Panc1 (cell line): ENCODE measurements at regions not wholly inside any gene's neighbourhood (a gene's known extent, or its start where the extent isn't known, plus 50 kb on each side); places are given as distances from the start of the nearest gene placed in this dataset.

Source experiments
- POLR2AphosphoS5 ChIP-seq: IDR thresholded peaks from 2 replicates; pipeline ENCODE4 v1.6.1; 2012; ENCODE audit warnings: mild to moderate bottlenecking, low read depth, low read length, moderate library complexity
- SIN3A ChIP-seq: IDR thresholded peaks from 2 replicates; pipeline ENCODE4 v1.6.1; 2012; ENCODE audit warnings: low read depth, mild to moderate bottlenecking, low read length, moderate library complexity, borderline replicate concordance; ENCODE audit not compliant: insufficient read depth
- TCF7L2 ChIP-seq: IDR thresholded peaks from 2 replicates; pipeline ENCODE4 v1.6.1; 2011; ENCODE audit warnings: mild to moderate bottlenecking, low read depth, low read length, inconsistent platforms
- TF ChIP-seq, protein P1 (sequence below): fragments of 450-650 bp; IDR thresholded peaks from 2 replicates; pipeline ENCODE4 v1.5.1; 2017; ENCODE audit warnings: mild to moderate bottlenecking
- TF ChIP-seq, protein P2 (sequence below), 2 experiments: IDR thresholded peaks; 2 replicates each; pipeline ENCODE4 v1.6.1; 2011 to 2012; ENCODE audit warnings: low read depth in 2 of 2, control low read depth in 1 of 2, low read length in 1 of 2, mild to moderate bottlenecking in 1 of 2, moderate library complexity in 1 of 2; ENCODE audit not compliant: insufficient read depth in 1 of 2

DNA sequence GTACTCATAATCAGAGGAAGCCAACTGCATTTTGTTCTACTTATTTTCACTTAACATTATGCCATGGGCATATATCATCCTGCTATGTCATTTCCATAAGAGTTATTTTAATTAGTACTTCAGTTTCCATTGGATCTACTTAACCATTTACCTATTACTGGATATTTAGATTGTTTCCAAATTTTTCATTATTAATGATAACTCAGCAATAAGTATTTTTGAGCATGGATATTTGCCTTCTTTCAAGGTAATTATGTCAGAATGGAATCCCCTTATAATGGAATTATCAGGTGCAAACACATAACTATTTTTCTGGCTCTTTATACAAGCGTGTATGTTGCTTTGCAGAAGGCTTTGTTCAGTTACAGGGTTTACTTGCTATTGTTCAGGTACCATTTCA lies 126.6 kb downstream of the RDH14 start:
- TF ChIP-seq, protein P1, sequence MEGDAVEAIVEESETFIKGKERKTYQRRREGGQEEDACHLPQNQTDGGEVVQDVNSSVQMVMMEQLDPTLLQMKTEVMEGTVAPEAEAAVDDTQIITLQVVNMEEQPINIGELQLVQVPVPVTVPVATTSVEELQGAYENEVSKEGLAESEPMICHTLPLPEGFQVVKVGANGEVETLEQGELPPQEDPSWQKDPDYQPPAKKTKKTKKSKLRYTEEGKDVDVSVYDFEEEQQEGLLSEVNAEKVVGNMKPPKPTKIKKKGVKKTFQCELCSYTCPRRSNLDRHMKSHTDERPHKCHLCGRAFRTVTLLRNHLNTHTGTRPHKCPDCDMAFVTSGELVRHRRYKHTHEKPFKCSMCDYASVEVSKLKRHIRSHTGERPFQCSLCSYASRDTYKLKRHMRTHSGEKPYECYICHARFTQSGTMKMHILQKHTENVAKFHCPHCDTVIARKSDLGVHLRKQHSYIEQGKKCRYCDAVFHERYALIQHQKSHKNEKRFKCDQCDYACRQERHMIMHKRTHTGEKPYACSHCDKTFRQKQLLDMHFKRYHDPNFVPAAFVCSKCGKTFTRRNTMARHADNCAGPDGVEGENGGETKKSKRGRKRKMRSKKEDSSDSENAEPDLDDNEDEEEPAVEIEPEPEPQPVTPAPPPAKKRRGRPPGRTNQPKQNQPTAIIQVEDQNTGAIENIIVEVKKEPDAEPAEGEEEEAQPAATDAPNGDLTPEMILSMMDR: no peak
- no peak for TF ChIP-seq SIN3A
- TF ChIP-seq TCF7L2: no peak
- TF ChIP-seq, protein P2, sequence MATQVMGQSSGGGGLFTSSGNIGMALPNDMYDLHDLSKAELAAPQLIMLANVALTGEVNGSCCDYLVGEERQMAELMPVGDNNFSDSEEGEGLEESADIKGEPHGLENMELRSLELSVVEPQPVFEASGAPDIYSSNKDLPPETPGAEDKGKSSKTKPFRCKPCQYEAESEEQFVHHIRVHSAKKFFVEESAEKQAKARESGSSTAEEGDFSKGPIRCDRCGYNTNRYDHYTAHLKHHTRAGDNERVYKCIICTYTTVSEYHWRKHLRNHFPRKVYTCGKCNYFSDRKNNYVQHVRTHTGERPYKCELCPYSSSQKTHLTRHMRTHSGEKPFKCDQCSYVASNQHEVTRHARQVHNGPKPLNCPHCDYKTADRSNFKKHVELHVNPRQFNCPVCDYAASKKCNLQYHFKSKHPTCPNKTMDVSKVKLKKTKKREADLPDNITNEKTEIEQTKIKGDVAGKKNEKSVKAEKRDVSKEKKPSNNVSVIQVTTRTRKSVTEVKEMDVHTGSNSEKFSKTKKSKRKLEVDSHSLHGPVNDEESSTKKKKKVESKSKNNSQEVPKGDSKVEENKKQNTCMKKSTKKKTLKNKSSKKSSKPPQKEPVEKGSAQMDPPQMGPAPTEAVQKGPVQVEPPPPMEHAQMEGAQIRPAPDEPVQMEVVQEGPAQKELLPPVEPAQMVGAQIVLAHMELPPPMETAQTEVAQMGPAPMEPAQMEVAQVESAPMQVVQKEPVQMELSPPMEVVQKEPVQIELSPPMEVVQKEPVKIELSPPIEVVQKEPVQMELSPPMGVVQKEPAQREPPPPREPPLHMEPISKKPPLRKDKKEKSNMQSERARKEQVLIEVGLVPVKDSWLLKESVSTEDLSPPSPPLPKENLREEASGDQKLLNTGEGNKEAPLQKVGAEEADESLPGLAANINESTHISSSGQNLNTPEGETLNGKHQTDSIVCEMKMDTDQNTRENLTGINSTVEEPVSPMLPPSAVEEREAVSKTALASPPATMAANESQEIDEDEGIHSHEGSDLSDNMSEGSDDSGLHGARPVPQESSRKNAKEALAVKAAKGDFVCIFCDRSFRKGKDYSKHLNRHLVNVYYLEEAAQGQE (IDR thresholded peaks at IDR 0.05; ENCODE audit: insufficient read depth in 1 of 2, low read depth in 2 of 2, low read length in 1 of 2): no peak
- TF ChIP-seq POLR2AphosphoS5: no peak
